ENCODE measurements at regions not wholly inside any gene's neighbourhood (a gene's known extent, or its start where the extent isn't known, plus 50 kb on each side); places are given as distances from the start of the nearest gene placed in this dataset.

DNA sequence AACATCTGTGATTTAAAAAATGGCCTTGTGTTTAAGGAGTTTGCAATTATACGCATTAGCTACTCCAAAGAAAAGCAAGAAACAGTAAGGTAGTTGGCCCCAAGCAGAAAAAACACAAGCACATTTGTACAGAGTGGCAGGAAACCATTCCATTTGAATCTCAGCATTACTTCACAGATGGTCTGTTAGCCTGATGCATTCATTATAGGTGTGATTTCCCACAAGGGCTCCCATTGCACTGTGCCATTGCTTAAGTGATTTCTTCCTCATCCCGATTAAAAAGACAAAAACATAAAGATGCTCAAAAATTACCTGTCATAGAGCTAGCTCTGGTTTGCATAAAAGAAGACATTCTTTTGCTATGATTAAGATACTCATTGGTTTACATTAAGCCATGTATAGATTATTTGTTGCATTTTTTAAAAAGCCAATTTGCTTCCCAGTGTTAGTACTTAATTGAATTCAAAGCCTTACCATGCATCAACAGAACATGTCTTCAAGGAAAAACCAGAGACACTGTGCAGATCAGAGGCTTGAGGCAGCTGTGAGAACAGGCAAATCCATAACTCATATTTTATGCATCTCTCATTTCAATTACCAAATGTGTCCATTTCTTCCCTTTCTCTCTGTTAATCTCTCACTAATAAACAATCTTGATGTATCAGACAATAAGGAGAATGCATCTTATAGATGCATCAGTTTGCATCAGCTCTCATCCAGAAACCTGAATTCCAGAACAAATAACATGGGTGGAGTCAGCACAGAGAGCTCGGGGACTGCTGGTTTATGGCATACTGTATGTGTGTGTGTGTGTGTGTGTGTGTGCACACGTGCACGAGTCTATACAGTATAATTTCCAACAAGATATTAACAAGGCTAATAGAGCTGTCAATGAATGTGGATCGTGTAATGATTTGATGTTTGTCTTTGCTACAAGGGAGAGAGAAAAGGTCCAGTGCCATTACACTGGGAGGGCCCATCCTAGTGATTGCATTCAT is 558.6 kb upstream of the HS6ST1 start:
- TF ChIP-seq, protein P1, sequence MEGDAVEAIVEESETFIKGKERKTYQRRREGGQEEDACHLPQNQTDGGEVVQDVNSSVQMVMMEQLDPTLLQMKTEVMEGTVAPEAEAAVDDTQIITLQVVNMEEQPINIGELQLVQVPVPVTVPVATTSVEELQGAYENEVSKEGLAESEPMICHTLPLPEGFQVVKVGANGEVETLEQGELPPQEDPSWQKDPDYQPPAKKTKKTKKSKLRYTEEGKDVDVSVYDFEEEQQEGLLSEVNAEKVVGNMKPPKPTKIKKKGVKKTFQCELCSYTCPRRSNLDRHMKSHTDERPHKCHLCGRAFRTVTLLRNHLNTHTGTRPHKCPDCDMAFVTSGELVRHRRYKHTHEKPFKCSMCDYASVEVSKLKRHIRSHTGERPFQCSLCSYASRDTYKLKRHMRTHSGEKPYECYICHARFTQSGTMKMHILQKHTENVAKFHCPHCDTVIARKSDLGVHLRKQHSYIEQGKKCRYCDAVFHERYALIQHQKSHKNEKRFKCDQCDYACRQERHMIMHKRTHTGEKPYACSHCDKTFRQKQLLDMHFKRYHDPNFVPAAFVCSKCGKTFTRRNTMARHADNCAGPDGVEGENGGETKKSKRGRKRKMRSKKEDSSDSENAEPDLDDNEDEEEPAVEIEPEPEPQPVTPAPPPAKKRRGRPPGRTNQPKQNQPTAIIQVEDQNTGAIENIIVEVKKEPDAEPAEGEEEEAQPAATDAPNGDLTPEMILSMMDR (IDR thresholded peaks at IDR 0.05; ENCODE audit: unreplicated experiment in 3 of 3), result no peak
- no peak overlapping the region for H3K27ac Mint-ChIP-seq
- no peak overlapping the region for H3K4me3 Mint-ChIP-seq
- no peaks in the 10 kb centered on the region for H3K4me1 Mint-ChIP-seq
- H3K9me3 Mint-ChIP-seq, result peaks cover 4% of the 10 kb centered on the region
- no peaks in the 10 kb centered on the region for H3K36me3 Mint-ChIP-seq (ENCODE audit: low read depth)
- H3K27me3 Mint-ChIP-seq (ENCODE audit: low read depth), result no peaks in the 10 kb centered on the region

DNA sequence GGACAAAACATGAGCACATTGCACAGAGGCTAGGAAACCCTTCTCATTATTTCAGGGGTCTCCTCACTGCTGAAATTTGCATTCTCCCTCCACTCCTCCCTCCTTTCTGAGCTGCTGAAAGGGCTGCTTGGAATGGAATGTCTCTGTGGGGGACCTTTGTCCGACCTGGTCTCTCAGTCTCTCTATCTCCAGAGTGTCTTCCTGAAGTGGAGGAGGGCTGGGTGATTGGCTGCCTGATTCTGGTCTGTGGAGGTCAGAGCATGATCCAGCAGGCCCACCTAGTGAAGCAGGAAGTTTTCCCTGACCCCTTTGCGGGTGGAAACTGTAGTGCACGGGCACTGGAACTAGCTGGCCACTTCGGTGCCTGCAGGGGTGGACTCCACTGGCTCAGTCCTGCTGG is 560.5 kb upstream of the HS6ST1 start:
- no peaks in the 10 kb centered on the region for H3K27me3 Mint-ChIP-seq (ENCODE audit: low read depth)
- peaks cover 4% of the 10 kb centered on the region for H3K9me3 Mint-ChIP-seq
- H3K36me3 Mint-ChIP-seq (ENCODE audit: low read depth), result no peaks in the 10 kb centered on the region
- TF ChIP-seq, protein P1 (IDR thresholded peaks at IDR 0.05; ENCODE audit: unreplicated experiment in 3 of 3), result no peak
- H3K4me3 Mint-ChIP-seq, result no peak overlapping the region
- no peaks in the 10 kb centered on the region for H3K4me1 Mint-ChIP-seq
- no peak overlapping the region for H3K27ac Mint-ChIP-seq

DNA sequence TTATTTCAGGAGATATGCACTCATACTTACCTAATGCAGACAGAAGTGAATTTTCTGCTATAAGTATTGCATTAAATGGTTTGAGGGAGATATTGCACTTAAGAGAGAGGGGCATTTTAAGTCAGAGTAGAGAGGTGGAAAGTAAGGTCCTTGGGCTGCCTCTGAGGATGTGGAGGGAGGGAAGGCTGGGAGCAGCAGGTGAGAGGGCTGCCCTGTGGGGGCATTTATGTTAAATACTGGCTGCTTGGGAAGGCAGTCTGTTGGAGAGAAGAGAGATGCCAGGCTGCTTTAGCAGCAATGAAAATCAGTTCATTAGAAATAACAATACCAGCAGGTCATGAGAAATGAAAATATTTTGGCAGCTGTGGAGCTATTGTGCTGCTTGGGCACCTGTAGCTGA is 576.2 kb upstream of the HS6ST1 start:
- TF ChIP-seq, protein P1 (IDR thresholded peaks at IDR 0.05; ENCODE audit: unreplicated experiment in 3 of 3), result no peak
- Mint-ChIP-seq H3K27ac (no peak overlapping the region), H3K4me1 (no peaks in the 10 kb centered on the region), H3K36me3 (ENCODE audit: low read depth) (no peaks in the 10 kb centered on the region), H3K9me3 (peaks cover 9% of the 10 kb centered on the region), H3K4me3 (no peak overlapping the region), H3K27me3 (ENCODE audit: low read depth) (no peaks in the 10 kb centered on the region)

DNA sequence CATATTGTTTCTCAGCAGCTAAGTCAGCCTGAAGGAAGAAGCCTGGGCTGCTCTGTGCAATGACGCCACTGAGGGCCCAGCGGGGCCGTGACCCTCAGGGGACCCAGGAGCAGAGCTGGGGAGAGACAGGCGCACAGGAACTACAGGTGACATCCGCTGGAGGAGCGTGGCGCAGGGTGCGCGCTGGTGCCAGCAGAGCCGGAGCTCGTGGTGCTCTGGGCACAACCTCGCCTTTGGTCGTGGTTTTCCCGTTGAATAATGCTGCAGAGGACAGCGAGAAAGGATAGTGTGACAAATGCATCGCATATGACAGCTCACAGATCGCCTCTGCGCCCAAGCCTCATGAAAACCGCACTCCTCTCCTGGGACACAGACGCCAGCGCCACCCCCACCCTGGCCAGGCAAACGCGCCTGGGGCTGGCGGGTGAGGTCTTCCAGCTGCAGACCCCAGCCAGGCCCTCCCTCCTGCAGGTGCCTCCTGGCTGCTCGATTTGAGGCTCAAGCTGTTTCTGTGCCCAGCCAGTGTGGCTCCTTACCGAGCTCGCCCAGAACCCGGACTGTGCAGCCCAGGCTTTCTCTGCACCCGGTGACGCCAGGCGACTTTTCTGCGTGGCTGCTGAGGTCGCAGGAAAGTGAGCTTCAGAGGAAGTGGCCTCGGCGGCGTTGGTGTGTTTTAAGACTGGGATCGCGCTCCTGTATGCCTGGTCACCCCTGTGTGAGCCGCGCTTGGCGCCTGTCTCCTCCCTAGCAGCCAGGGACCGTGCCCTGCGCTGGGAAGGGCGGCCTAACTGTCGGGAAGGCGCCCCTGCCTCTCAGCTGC is 583.1 kb upstream of the HS6ST1 start:
- H3K9me3 Mint-ChIP-seq, result peaks cover 20% of the 10 kb centered on the region
- TF ChIP-seq, protein P1 (IDR thresholded peaks at IDR 0.05; ENCODE audit: unreplicated experiment in 3 of 3), result no peak
- H3K36me3 Mint-ChIP-seq (ENCODE audit: low read depth), result no peaks in the 10 kb centered on the region
- H3K4me3 Mint-ChIP-seq, result no peak overlapping the region
- no peaks in the 10 kb centered on the region for H3K4me1 Mint-ChIP-seq
- no peak overlapping the region for H3K27ac Mint-ChIP-seq
- H3K27me3 Mint-ChIP-seq (ENCODE audit: low read depth), result no peaks in the 10 kb centered on the region

DNA sequence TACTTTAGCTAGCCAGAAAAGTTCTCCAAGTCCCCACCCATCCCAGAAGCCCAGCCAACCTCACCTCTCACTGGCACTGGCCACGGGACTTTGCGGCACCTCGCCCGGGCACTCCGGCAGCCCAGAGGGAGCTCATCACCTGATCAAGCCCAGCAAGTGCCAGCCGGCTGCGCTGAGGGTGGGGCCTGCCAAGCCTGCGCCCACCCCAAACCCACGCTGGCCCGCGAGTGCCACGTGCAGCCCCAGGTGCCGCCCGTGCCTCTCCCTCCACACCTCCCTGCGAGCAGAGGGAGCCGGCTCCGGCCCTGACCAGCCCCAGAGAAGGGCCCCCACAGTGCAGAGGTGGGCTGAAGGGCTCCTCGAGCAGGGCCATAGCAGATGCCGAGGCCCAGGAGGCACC is 585.0 kb upstream of the HS6ST1 start:
- no peak overlapping the region for H3K4me3 Mint-ChIP-seq
- H3K36me3 Mint-ChIP-seq (ENCODE audit: low read depth), result no peaks in the 10 kb centered on the region
- no peaks in the 10 kb centered on the region for H3K4me1 Mint-ChIP-seq
- TF ChIP-seq, protein P1 (IDR thresholded peaks at IDR 0.05; ENCODE audit: unreplicated experiment in 3 of 3), result no peak
- no peaks in the 10 kb centered on the region for H3K27me3 Mint-ChIP-seq (ENCODE audit: low read depth)
- H3K27ac Mint-ChIP-seq, result no peak overlapping the region
- peaks cover 25% of the 10 kb centered on the region for H3K9me3 Mint-ChIP-seq

Measured in nephron (organoid).